ENCODE measurements at regions not wholly inside any gene's neighbourhood (a gene's known extent, or its start where the extent isn't known, plus 50 kb on each side); places are given as distances from the start of the nearest gene placed in this dataset.

- H3K9me1 ChIP-seq (ENCODE audit: control insufficient read depth, insufficient read depth, low read length): no peaks in the 10 kb centered on the region
- H4K20me1 ChIP-seq (replicated peaks; ENCODE audit: control insufficient read depth, insufficient read depth, low read length): no peaks in the 10 kb centered on the region
- WGBS (ENCODE audit: insufficient coverage, low coverage, missing lambda C conversion rate): 8% methylated on average over 7 of the region's 7 CpGs
- no peaks in the 10 kb centered on the region for H3K4me1 ChIP-seq (replicated peaks in 1 of 2; ENCODE audit: control insufficient read depth in 2 of 2, insufficient read depth in 2 of 2, low read length in 2 of 2)
- no peak overlapping the region for H3K4me2 ChIP-seq (ENCODE audit: insufficient read depth, low read length)
- TF ChIP-seq GTF2B (IDR thresholded peaks at IDR 0.05; ENCODE audit: extremely low read depth, insufficient read length) (no peak), EP300 (IDR thresholded peaks at IDR 0.05; ENCODE audit: low read length) (no peak), LCOR (CRISPR knock-in tag; IDR thresholded peaks at IDR 0.05) (no peak), ZNF507 (tag; conservative IDR thresholded peaks at IDR 0.05) (no peak), GATA2 (CRISPR knock-in tag; IDR thresholded peaks at IDR 0.05) (no peak), SMAD1 (IDR thresholded peaks at IDR 0.05; ENCODE audit: low read depth, low read length, partially characterized antibody) (no peak), TRIM28 (IDR thresholded peaks at IDR 0.05) (no peak), ELK1 (CRISPR knock-in tag; IDR thresholded peaks at IDR 0.05) (no peak), MITF (IDR thresholded peaks at IDR 0.05) (no peak), ZNF445 (CRISPR knock-in tag; IDR thresholded peaks at IDR 0.05; ENCODE audit: low read depth) (no peak), ZNF609 (CRISPR knock-in tag; IDR thresholded peaks at IDR 0.05; ENCODE audit: borderline replicate concordance) (no peak), TAF9B (IDR thresholded peaks at IDR 0.05; ENCODE audit: partially characterized antibody) (no peak)
- BruUV-seq (replicated peaks): no TSS peak
- in situ Hi-C loops (cut with MboI): no loop called here
- FAIRE-seq (no peak), ATAC-seq (no peak), DNase-seq (ENCODE audit: extremely low read depth in 1 of 4, low spot score in 3 of 4) (no peak)
- CTCF ChIA-PET (ENCODE audit: low intra/inter-chr PET ratio): no interaction called here
- POLR2A ChIA-PET: interaction anchor here (0.7 kb wide), 1 partner anchor 1275 kb away, joined by 3 read pairs; no protein-coding TSS in a partner anchor
- H3K27me3 ChIP-seq (ENCODE audit: control insufficient read depth in 2 of 2, insufficient read depth in 2 of 2, low read length in 2 of 2): no peaks in the 10 kb centered on the region
- H3K27ac ChIP-seq (ENCODE audit: extremely low read depth, low read depth, low read length): no peak overlapping the region
- H3K79me2 ChIP-seq (ENCODE audit: control insufficient read depth, insufficient read depth, low read length): no peaks in the 10 kb centered on the region
- H3K36me3 ChIP-seq (ENCODE audit: control insufficient read depth, insufficient read depth, low read length): no peaks in the 10 kb centered on the region
- H3K9me3 ChIP-seq (replicated peaks; ENCODE audit: control insufficient read depth, insufficient read depth, low read depth, low read length): no peaks in the 10 kb centered on the region
- H3K4me3 ChIP-seq: no peak overlapping the region
- no peak overlapping the region for H3K9ac ChIP-seq (ENCODE audit: insufficient read depth in 1 of 2, low read depth in 2 of 2, low read length in 2 of 2)
- intact Hi-C loops (cut with micrococcal nuclease): loop anchor here (5.0 kb wide), 1 partner anchor 51 kb away; no protein-coding TSS in a partner anchor
- H2AFZ ChIP-seq (ENCODE audit: low read depth, low read length): no peak overlapping the region
Observed at GRCh38 chr3:150236316-150237082, 171.6 kb upstream of the TSC22D2 start.
